ENCODE measurements at regions not wholly inside any gene's neighbourhood (a gene's known extent, or its start where the extent isn't known, plus 50 kb on each side); places are given as distances from the start of the nearest gene placed in this dataset.

DNA sequence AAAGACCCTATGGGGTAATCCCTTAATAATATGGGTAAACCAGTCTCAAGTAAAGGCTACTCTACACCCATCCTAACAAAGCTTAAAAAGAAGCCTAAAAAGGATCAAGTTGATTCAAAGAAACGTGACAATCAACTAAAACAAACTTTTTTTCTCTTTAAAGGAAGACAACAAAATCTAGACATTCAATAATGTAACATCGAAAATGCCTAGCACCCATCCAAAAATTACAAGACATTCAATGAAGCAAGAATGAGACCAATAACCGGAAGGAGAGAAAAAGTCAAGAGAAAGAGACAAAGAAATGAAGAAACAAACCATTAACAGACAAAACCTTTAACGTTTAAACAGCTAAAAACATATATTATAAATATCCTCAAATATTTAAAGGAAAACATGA, 143.8 kb upstream of the VASH1 start:
- TF ChIP-seq, protein P1, sequence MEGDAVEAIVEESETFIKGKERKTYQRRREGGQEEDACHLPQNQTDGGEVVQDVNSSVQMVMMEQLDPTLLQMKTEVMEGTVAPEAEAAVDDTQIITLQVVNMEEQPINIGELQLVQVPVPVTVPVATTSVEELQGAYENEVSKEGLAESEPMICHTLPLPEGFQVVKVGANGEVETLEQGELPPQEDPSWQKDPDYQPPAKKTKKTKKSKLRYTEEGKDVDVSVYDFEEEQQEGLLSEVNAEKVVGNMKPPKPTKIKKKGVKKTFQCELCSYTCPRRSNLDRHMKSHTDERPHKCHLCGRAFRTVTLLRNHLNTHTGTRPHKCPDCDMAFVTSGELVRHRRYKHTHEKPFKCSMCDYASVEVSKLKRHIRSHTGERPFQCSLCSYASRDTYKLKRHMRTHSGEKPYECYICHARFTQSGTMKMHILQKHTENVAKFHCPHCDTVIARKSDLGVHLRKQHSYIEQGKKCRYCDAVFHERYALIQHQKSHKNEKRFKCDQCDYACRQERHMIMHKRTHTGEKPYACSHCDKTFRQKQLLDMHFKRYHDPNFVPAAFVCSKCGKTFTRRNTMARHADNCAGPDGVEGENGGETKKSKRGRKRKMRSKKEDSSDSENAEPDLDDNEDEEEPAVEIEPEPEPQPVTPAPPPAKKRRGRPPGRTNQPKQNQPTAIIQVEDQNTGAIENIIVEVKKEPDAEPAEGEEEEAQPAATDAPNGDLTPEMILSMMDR (conservative IDR thresholded peaks at IDR 0.05; ENCODE audit: low read depth, low read length): no peak
- DNase-seq (ENCODE audit: low read depth): no peak
- no peak overlapping the region for H3K4me3 ChIP-seq (ENCODE audit: low read depth, low read length)

DNA sequence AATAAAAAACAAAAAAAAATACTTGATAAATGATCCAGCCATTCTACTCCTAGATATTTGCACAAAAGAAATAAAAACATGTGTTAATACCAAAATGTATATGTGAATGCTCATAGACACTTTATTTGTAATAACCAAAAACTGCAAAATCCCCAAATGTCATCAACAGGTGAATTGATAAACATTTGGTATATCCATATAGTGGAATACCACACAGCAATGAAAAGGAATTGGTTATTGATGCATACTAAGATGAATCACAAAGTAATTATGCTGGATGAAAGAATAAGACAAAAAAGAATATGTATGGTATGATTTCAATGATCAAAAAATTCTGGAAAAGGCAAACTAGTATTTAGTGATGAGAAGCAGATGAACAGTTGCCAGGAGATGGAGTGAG, 124.7 kb upstream of the VASH1 start:
- H3K4me3 ChIP-seq (ENCODE audit: low read depth, low read length): no peak overlapping the region
- TF ChIP-seq, protein P1 (conservative IDR thresholded peaks at IDR 0.05; ENCODE audit: low read depth, low read length): no peak
- DNase-seq (ENCODE audit: low read depth): no peak

DNA sequence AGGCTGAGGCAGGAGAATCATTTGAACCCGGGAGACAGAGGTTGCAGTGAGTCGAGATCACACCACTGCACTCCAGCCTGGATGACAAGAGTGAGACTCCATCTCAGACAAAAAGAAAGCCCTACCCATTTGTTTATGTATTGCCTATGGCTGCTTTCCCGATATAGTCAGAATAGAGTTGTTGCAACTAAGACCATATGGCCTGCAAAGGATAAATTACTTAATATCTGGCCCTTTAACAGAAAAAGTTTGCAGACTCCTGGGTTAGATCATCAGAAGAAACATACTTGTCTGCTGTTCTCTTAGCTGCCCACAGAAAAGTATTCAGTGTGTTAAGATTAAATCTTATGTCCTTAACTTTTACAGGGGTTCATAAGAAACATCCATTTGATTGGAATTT, 122.4 kb upstream of the VASH1 start:
- H3K4me3 ChIP-seq (ENCODE audit: low read depth, low read length): no peak overlapping the region
- TF ChIP-seq, protein P1 (conservative IDR thresholded peaks at IDR 0.05; ENCODE audit: low read depth, low read length): no peak
- DNase-seq (ENCODE audit: low read depth): no peak

DNA sequence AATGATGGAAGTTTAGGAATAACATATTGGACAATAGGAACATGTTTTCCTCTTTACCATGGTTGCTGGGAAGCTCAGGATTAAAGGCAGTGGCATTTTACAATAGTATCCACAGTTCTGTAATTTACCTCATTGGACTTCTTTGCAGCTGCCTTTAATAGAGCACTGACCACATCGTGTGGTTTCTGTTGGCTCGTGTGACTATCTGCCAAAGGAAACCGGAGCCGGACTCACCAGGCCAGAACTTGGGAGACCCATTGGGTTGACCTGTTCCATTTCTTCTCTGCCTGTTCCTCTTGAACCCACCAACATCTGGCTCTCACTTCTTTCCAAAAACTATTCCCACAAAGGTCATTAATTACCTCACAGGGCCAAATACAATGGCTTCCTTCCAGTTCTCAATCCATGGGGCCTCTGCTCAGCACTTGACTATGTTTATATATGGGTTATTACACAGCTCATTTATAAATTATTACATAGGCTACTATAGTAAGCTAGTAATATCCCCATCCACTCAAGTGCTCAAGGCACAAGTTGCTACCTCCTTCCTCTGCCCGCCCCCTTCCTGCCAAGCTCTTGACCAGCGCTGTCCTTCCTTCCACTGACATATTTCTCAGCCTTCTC, 121.5 kb upstream of the VASH1 start:
- no peak overlapping the region for H3K4me3 ChIP-seq (ENCODE audit: low read depth, low read length)
- TF ChIP-seq, protein P1 (conservative IDR thresholded peaks at IDR 0.05; ENCODE audit: low read depth, low read length): no peak
- DNase-seq (ENCODE audit: low read depth): no peak

DNA sequence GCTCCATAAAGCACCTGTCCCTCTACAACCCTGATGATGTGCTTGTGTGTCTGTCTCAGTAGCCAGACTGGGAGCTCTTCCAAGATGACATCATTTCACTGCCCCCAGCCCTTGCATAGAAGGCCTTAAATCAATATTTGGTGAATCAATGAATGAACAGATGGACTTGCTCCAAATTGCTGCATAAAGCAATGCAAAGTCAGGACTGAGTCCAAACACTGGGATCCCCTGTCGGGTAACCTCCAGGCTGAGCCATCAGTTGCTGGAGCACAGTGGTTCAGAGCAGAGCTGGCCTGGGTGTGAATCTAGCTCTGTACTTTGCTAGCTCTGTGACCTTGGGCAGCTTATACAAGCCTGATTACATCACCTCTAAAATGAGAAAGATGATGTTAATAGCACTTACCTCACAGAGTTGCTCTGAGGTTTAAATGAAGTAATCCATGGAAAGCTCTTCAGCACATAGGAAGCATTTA, 120.3 kb upstream of the VASH1 start:
- TF ChIP-seq, protein P1 (conservative IDR thresholded peaks at IDR 0.05; ENCODE audit: low read depth, low read length): no peak
- no peak for DNase-seq (ENCODE audit: low read depth)
- no peak overlapping the region for H3K4me3 ChIP-seq (ENCODE audit: low read depth, low read length)

DNA sequence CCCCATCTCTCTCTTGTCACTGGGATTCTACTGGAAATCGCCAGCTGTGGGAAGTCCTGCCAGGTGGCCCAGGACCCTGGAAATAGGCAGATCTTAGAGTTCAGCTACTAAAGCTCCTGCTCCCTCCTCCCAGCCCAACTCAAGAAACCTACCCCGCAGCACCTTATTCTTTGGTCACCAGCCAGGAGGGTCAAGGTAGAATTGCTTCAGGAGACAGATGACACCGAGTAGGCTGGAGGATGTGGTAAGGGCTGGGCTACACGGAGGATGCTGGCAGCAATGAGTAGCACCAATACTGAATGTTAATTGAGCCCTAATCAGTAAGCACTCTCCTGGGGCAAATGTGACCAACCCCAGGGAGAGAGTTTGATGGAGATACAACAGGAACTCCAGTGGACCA, 119.7 kb upstream of the VASH1 start:
- DNase-seq (ENCODE audit: low read depth): no peak
- TF ChIP-seq, protein P1 (conservative IDR thresholded peaks at IDR 0.05; ENCODE audit: low read depth, low read length): no peak
- no peak overlapping the region for H3K4me3 ChIP-seq (ENCODE audit: low read depth, low read length)

DNA sequence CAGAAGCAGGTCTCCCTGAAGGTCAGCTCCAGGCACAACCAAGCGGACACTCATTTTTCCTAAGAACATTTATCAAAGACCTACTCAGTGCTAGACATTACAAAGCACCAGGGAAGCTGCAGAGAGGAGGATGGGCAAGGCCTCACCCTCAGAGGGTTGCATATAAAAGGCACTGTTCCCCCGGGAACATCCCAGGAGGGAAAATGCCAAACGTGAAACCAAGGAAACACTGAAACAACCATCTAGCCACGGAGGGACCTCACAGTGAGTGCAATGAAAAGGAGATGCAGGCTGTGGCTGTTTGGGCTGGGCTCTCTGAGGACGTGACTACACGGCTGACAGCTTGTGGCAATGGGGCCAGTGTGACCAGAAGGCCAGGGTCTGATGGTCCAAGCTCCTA, 117.4 kb upstream of the VASH1 start:
- no peak overlapping the region for H3K4me3 ChIP-seq (ENCODE audit: low read depth, low read length)
- TF ChIP-seq, protein P1 (conservative IDR thresholded peaks at IDR 0.05; ENCODE audit: low read depth, low read length): no peak
- no peak for DNase-seq (ENCODE audit: low read depth)
